Panc1 (cell line): ENCODE measurements at regions not wholly inside any gene's neighbourhood (a gene's known extent, or its start where the extent isn't known, plus 50 kb on each side); places are given as distances from the start of the nearest gene placed in this dataset.

Experiments used
- ATAC-seq: fragments of 200-7000 bp; cut with Tn5 transposase; 2 replicates; pipeline ENCODE4 v1.9.1; 2020; ENCODE audit warnings: mild to moderate bottlenecking, moderate library complexity
- BruUV-seq: library from RNA; stranded (reverse); fragments of 400-500 nt; replicated peaks from 2 replicates; lab custom pipeline; 2021; lab: Mats Ljungman, UMichigan
- CTCF ChIA-PET: fragments of 300-600 bp; sonication (Branson Sonifier 250); formaldehyde crosslinking; loops from one replicate; lab custom pipeline; 2022; ENCODE audit warnings: antibody characterized with exemption; lab: Charles Lee
- POLR2A ChIA-PET: fragments of 300-600 bp; sonication (Branson Sonifier 250); formaldehyde crosslinking; loops from one replicate; lab custom pipeline; 2022; ENCODE audit warnings: antibody characterized with exemption; lab: Charles Lee
- DNase-seq: peaks from one replicate; pipeline ENCODE4 v3.0.0-alpha.2; 2010; ENCODE audit warnings: low read depth, low spot score
- H3K27ac ChIP-seq: 2 replicates; pipeline ENCODE4 v1.5.1; 2011; ENCODE audit warnings: mild to moderate bottlenecking, low read length, inconsistent platforms
- H3K27me3 ChIP-seq: fragments of 200-500 bp; sonication (Bioruptor generic); 2 replicates; pipeline ENCODE4 v1.6.0; 2014; ENCODE audit warnings: low read length, inconsistent platforms; ENCODE audit not compliant: control insufficient read depth, insufficient read depth
- H3K36me3 ChIP-seq: fragments of 200-500 bp; sonication (Bioruptor generic); 2 replicates; pipeline ENCODE4 v1.5.1; 2014; ENCODE audit warnings: inconsistent platforms, mild to moderate bottlenecking, low read length, moderate library complexity; ENCODE audit not compliant: control insufficient read depth, insufficient read depth
- H3K4me1 ChIP-seq: 2 replicates; pipeline ENCODE4 v1.5.1; 2011; ENCODE audit warnings: inconsistent platforms, mild to moderate bottlenecking, low read length, moderate library complexity; ENCODE audit not compliant: control insufficient read depth, insufficient read depth
- H3K4me3 ChIP-seq, 2 experiments: 2 replicates each; pipeline ENCODE4 v1.5.1; 2011 to 2012; ENCODE audit warnings: low read depth in 2 of 2, low read length in 2 of 2, mild to moderate bottlenecking in 2 of 2, inconsistent platforms in 1 of 2, moderate library complexity in 1 of 2
- H3K9me3 ChIP-seq: fragments of 200-500 bp; sonication (Bioruptor generic); 2 replicates; pipeline ENCODE4 v1.5.1; 2014; ENCODE audit warnings: low read depth, mild to moderate bottlenecking, inconsistent platforms, low read length, moderate library complexity; ENCODE audit not compliant: control insufficient read depth, insufficient read depth
- CTCF ChIP-seq: fragments of 450-650 bp; IDR thresholded peaks from 2 replicates; pipeline ENCODE4 v1.5.1; 2017; ENCODE audit warnings: mild to moderate bottlenecking
- POLR2AphosphoS5 ChIP-seq: IDR thresholded peaks from 2 replicates; pipeline ENCODE4 v1.6.1; 2012; ENCODE audit warnings: mild to moderate bottlenecking, low read depth, low read length, moderate library complexity
- REST ChIP-seq, 2 experiments: IDR thresholded peaks; 2 replicates each; pipeline ENCODE4 v1.6.1; 2011 to 2012; ENCODE audit warnings: low read depth in 2 of 2, control low read depth in 1 of 2, low read length in 1 of 2, mild to moderate bottlenecking in 1 of 2, moderate library complexity in 1 of 2; ENCODE audit not compliant: insufficient read depth in 1 of 2
- SIN3A ChIP-seq: IDR thresholded peaks from 2 replicates; pipeline ENCODE4 v1.6.1; 2012; ENCODE audit warnings: low read depth, mild to moderate bottlenecking, low read length, moderate library complexity, borderline replicate concordance; ENCODE audit not compliant: insufficient read depth
- TCF7L2 ChIP-seq: IDR thresholded peaks from 2 replicates; pipeline ENCODE4 v1.6.1; 2011; ENCODE audit warnings: mild to moderate bottlenecking, low read depth, low read length, inconsistent platforms
- in situ Hi-C: cut with HindIII; loops from 2 replicates; pipeline ENCODE4 v1.10.0; 2016; ENCODE audit warnings: low sequenced_read_pairs, low pct_unique_long_range_greater_than_20kb
- intact Hi-C: fragments of 100-400 bp; cut with micrococcal nuclease; formaldehyde crosslinking; loops from one replicate; pipeline ENCODE4 v1.10.0; 2022; ENCODE audit not compliant: unreplicated experiment

GRCh38 chr10:78981970-78982281, 86.8 kb upstream of the ZMIZ1 start:
- TF ChIP-seq CTCF = no peak
- TF ChIP-seq SIN3A = no peak
- TF ChIP-seq POLR2AphosphoS5 = no peak
- TF ChIP-seq TCF7L2 = no peak
- no peak for TF ChIP-seq REST (IDR thresholded peaks at IDR 0.05; ENCODE audit: insufficient read depth in 1 of 2, low read depth in 2 of 2, low read length in 1 of 2)
- in situ Hi-C loops = no loop called here
- Histone ChIP-seq H3K4me3 (no peak overlapping the region), H3K27ac (no peak overlapping the region), H3K9me3 (no peaks in the 10 kb centered on the region), H3K36me3 (no peaks in the 10 kb centered on the region), H3K4me1 (no peaks in the 10 kb centered on the region), H3K27me3 (no peaks in the 10 kb centered on the region)
- intact Hi-C loops = no loop called here
- BruUV-seq = no TSS peak
- peak; percentile 63; the same call in 1 of the 2 replicates for ATAC-seq
- ChIA-PET POLR2A (no interaction called here), CTCF (no interaction called here)
- DNase-seq = no peak

GRCh38 chr10:78982726-78983125, 86.0 kb upstream of the ZMIZ1 start:
- CTCF ChIA-PET = no interaction called here
- Histone ChIP-seq H3K4me3 (no peak overlapping the region), H3K27me3 (no peaks in the 10 kb centered on the region), H3K27ac (no peak overlapping the region), H3K9me3 (no peaks in the 10 kb centered on the region), H3K36me3 (no peaks in the 10 kb centered on the region), H3K4me1 (no peaks in the 10 kb centered on the region)
- ATAC-seq (no peak), DNase-seq (no peak)
- intact Hi-C loops (no loop called here), in situ Hi-C loops (no loop called here)
- no TSS peak for BruUV-seq
- TF ChIP-seq REST (IDR thresholded peaks at IDR 0.05; ENCODE audit: insufficient read depth in 1 of 2, low read depth in 2 of 2, low read length in 1 of 2) (no peak), CTCF (no peak), POLR2AphosphoS5 (no peak), SIN3A (no peak), TCF7L2 (no peak)
- POLR2A ChIA-PET = no interaction called here
